Activated naive CD4-positive, alpha-beta T cell treated with anti-CD3 and anti-CD28 coated beads, Interleukin-2, amount 50 U/mL, for 72 hours (primary cell): ENCODE measurements at regions not wholly inside any gene's neighbourhood (a gene's known extent, or its start where the extent isn't known, plus 50 kb on each side); places are given as distances from the start of the nearest gene placed in this dataset.

Experiments
- ATAC-seq, 2 donors: fragments of 150-1000 bp; cut with Tn5 transposase; 2 replicates each; pipeline ENCODE4 v1.10.0; 2021; ENCODE audit warnings: mild to moderate bottlenecking in 2 of 2, moderate library complexity in 2 of 2
- DNase-seq, 2 donors: peaks; one replicate each; pipeline ENCODE4 v3.0.0; 2021 to 2022; ENCODE audit warnings: low spot score in 2 of 2
- H3K27ac Mint-ChIP-seq, 2 donors: one replicate each; pipeline ENCODE4 v1.8.0; 2022; ENCODE audit warnings: mild to moderate bottlenecking in 2 of 2, mixed read lengths in 2 of 2
- H3K36me3 Mint-ChIP-seq, 2 donors: one replicate each; pipeline ENCODE4 v1.8.0; 2022; ENCODE audit warnings: mixed read lengths in 2 of 2
- H3K9me3 Mint-ChIP-seq, 2 donors: one replicate each; pipeline ENCODE4 v1.8.0; 2022; ENCODE audit warnings: mixed read lengths in 2 of 2

DNA sequence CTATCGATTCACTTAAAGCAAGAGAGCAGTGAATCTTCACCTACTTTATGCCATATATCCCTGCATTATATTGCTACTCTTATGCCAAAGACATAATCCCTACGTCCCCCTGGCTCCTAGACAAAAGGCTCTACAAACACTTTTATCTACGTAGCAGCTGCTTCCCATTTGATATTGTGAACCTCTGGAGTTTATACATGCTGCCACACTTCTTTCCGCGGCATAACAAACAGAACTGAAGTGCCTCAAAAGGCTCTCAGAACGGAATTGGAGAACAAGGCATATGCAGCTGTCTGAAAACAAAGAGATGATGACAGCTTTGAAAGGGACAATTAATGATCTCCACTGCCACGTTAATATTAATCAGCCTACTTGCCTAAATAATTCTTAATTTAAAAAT, 985.6 kb upstream of the LRRN3 start:
- DNase-seq (no peak), ATAC-seq (no peak)
- Mint-ChIP-seq H3K9me3 (no peaks in the 10 kb centered on the region), H3K36me3 (no peaks in the 10 kb centered on the region), H3K27ac (no peak overlapping the region)

DNA sequence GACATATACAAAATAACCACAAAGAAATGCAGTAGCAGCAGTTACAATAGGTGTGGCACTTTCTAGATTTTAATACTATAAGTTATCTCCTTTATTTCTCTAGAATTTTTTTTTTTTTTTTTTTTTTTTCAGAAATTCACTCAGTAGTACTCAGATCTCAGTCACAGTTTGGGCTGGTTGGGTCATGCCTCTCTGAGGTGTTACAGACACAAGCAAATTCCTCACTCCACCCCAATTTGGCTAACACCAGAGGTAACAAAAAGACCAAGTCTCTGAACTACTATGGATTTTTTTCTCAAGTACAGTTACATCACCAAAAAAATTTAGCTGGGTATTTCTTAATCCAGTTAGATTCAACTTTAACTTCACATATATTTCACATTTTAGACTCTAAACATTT, 985.1 kb upstream of the LRRN3 start:
- Mint-ChIP-seq H3K27ac (no peak overlapping the region), H3K9me3 (no peaks in the 10 kb centered on the region), H3K36me3 (no peaks in the 10 kb centered on the region)
- ATAC-seq, result no peak
- DNase-seq, result no peak

DNA sequence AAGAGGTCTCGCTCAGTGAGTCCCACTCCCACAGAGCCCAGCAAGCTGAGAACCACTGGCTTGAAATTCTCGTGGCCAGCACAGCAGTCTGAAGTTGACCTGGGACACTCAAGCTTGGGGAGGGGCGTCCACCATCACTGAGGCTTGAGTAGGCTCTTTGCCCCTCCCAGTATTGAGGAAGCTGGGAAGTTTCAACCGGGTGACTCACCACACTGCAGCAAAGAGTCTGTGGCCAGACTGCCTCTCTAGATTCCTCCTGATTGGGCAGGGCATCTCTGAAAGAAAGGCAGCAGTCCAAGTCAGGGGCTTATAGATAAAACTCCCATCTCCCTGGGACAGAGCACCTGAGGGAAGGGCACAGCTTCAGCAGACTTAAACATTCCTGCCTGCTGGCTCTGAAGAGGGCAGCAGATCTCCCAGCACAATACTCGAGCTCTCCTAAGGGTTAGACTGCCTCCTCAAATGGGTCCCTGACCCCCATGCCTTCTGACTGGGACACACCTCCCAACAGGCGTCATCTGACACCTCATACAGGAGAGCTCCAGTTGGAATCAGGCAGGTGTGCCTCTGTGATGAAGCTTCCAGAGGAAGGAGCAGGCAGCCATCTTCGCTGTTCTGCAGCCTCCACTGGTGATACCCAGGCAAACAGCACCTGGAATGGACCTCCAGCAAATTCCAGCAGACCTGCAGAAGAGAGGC, 970.9 kb upstream of the LRRN3 start:
- DNase-seq, result no peak
- no peak for ATAC-seq
- H3K9me3 Mint-ChIP-seq, result peaks cover 18 to 23% of the 10 kb centered on the region in 2 donors
- H3K36me3 Mint-ChIP-seq, result peaks cover 6 to 8% of the 10 kb centered on the region in 2 donors
- no peak overlapping the region for H3K27ac Mint-ChIP-seq

DNA sequence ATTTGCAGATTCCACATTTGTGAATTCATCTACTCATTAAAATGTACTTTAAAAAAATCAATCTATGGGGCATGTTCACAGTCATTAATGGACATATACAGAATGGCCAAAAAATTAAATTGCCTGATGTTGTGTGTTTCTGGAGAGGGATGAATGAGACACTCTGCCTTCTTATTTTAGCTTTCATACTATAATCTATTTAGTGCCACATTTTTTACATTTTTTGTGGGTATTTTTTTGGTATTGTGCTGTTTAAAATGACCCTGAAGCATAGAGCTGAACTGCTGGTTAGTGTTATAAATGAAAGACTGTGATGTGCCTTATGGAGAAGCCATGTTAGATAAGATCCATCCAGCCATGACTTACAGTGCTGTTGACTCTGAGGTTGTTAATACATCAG, 961.8 kb upstream of the LRRN3 start:
- no peak for DNase-seq

DNA sequence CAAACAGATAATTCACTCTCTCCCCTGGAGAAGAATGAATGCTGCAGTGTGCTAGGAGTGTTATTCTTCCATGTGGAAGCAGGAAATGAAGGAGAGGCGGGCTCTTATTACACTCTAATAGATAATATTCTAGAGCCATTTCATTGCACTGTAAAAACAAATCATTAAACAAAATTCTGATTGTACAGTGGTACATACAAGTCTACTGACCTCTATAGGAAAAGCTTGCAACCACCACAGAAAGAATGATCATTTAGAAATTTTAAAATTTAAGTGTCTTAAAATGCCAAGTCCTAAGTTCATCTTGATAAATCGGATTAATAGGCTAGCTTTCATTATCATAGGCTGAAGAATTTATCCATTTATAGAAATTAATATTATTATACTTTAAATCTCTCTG, 960.3 kb upstream of the LRRN3 start:
- DNase-seq (no peak), ATAC-seq (no peak)
- no peak overlapping the region for H3K27ac Mint-ChIP-seq
- no peaks in the 10 kb centered on the region for H3K36me3 Mint-ChIP-seq
- H3K9me3 Mint-ChIP-seq, result no peaks in the 10 kb centered on the region

More for the DNA sequence above, 961.8 kb upstream of the LRRN3 start:
- Mint-ChIP-seq H3K27ac (no peak overlapping the region), H3K9me3 (peaks cover 0 to 7% of the 10 kb centered on the region in 2 donors), H3K36me3 (no peaks in the 10 kb centered on the region)
- no peak for ATAC-seq

DNA sequence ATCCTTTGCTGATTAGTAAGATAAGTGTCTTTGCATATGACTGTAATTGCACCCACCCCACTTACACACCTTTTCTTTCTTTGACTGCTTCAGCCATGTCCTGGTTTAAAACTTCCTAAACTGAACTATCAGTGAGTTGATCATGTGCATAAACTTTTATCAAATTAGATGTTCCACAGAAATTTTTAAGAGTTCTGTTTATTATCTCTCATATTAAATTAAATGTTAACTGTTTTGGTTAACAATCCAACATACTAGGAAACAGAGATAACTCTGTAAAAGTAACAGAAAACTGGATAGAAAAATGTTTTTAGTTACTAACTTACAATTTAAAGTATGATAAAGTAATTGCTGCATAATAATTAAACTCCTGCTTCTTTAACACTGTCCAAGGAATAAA, 959.6 kb upstream of the LRRN3 start:
- H3K36me3 Mint-ChIP-seq, result no peaks in the 10 kb centered on the region
- no peaks in the 10 kb centered on the region for H3K9me3 Mint-ChIP-seq
- H3K27ac Mint-ChIP-seq, result no peak overlapping the region
- ATAC-seq, result no peak
- no peak for DNase-seq

DNA sequence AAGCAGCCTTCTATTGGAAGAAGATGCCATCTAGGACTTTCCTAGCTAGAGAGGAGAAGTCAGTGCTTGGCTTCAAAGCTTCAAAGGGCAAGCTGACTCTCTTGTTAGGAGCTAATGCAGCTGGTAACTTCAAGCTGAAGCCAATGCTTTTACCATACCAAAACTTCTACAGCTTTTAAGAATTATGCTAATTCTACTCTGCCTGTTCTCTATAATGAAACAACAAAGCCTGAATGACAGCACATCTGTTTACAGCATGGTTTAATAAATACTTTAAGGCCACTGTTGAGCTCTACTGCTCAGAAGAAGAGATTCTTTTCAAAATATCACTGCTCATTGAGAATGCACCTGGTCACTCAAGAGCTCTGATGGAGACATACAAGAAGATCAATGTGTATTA, 951.9 kb upstream of the LRRN3 start:
- Mint-ChIP-seq H3K9me3 (no peaks in the 10 kb centered on the region), H3K27ac (no peak overlapping the region), H3K36me3 (no peaks in the 10 kb centered on the region)
- ATAC-seq (no peak), DNase-seq (no peak)

DNA sequence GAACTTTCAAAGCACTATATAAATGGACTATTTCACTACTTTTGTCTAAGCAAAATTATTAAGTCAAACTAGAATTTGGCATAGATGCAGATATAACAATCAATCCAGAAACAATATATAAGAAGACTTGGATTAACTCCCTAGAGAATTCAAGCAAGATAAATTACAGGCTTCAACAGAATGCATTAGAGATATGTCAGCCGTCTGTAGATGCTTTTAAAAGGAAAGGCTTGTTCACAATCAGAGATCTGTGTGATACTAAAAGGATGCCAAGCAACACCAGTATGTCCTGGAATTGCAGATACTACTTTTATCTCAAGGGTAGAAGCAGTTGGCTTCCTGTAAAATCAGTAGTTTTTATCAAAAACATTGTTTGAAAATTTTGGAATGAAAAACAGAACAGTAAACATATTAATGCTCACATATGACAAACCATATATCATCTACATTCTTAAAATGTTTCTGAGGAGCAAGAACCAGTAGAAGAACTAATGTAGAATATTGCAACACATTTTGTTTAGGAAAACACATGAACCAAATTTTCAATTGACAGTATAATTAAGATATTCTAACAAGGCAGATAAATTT, 947.9 kb upstream of the LRRN3 start:
- Mint-ChIP-seq H3K36me3 (no peaks in the 10 kb centered on the region), H3K27ac (no peak overlapping the region), H3K9me3 (no peaks in the 10 kb centered on the region)
- ATAC-seq, result no peak
- DNase-seq, result no peak

DNA sequence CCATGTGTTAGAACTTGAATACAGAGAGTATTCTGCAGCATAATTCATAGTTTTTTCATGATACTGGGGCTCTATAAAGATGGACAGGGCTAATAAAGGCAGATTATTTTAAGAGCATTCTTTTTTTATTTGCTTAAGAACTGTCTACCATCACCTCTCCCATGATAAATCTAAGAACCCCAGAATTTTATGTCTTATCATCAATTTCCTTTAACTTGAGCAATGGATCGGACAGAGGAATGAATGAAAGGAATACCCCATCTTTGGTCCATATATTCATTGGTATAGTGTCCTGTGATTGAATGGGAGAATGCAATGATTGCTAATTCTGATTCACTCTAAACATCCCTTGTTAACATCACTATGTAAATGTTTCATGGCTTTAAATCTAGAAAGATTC, 946.3 kb upstream of the LRRN3 start:
- no peak for ATAC-seq
- no peak for DNase-seq
- Mint-ChIP-seq H3K27ac (no peak overlapping the region), H3K9me3 (no peaks in the 10 kb centered on the region), H3K36me3 (no peaks in the 10 kb centered on the region)

DNA sequence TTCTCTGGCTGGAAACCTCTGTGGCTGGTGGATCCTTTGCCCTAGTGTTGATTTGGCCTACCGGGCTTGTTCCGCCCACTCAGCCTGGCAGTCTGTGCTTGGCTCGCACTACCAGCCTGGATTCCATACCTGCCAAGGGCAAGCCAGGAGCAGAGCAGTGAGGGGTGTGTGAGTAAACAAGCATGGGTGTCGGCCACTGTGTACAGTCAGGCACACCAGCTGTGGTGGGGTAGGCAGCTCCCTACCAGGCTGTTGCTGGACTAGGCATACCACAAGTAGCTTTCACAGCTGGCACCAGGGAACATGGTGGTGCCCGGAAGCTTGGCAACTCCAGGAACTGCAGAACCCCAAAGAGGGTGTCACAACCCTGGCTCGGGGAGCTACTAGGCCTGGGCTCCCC, 942.9 kb upstream of the LRRN3 start:
- Mint-ChIP-seq H3K36me3 (no peaks in the 10 kb centered on the region), H3K9me3 (no peaks in the 10 kb centered on the region), H3K27ac (no peak overlapping the region)
- DNase-seq (no peak), ATAC-seq (no peak)

DNA sequence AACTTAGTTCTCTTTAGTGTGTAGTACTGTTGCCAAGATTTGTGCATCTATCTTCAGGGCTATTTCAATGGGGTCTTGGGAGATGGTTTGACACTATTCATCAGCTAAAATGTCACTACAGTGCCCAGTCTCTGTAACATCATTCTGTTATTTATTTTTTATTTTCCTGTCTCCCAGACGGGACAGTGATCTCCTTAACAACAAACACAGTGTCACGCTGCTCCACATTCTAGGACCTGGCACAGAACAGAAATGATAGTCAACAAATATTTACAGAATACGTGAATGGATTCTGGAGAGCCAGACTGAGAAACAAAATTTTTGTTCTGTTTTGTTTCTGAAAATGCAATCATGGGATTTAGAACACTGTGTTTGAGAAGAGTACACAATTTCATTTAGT, 937.7 kb upstream of the LRRN3 start:
- Mint-ChIP-seq H3K36me3 (no peaks in the 10 kb centered on the region), H3K27ac (no peak overlapping the region), H3K9me3 (no peaks in the 10 kb centered on the region)
- ATAC-seq (no peak), DNase-seq (no peak)

DNA sequence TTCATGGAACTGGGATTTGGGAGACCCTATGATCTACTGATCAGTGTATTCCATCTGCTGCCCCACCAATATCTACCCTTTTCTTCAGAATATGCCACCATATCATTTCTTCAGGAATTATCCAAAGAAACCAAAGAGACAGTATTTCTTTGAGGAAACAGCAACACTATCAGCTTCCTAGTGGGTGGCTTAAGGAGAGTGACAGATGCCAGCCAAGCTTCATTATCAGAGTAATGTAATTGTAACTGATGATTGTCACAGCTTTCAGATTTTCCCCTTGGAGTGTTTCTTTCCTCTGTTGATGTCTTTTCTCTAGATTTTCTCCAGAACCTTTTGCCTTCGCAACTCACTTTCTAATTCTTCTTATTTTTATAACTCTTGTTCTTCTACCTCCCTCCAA, 934.4 kb upstream of the LRRN3 start:
- ATAC-seq, result no peak
- H3K36me3 Mint-ChIP-seq, result no peaks in the 10 kb centered on the region
- no peaks in the 10 kb centered on the region for H3K9me3 Mint-ChIP-seq
- no peak for DNase-seq
- no peak overlapping the region for H3K27ac Mint-ChIP-seq

DNA sequence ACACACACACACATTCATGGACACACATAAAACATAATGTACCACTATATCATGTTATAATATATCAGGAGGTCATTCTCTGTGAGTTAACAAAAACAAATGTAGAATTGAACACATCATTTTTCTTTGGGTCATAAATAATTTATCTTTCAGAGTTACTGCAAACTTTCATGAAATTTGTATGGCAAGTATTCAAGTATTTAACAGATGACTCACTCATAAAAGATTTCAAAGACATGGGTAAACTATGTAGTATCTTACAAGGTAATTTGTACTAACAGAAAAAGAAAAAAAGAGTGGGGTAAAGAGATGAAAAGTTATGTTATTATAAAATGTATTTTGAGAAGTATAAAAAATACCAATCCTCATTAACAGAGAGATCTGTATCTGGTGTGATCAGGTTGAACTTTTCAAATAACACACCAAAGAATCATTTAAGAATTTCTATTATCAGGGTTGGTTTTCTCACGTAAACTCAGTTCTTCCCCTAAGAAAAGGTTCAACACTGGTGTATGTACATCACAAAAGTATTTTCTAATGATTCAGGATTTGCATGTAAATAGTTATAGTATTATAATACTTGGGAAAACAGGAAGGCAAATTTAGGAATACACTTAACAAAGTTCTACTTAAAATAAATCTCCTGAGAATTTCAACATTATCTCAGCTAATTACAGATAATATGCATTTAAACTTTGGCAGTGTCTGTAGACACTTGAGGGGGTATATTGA, 933.1 kb upstream of the LRRN3 start:
- ATAC-seq, result no peak
- no peaks in the 10 kb centered on the region for H3K36me3 Mint-ChIP-seq
- no peak for DNase-seq

DNA sequence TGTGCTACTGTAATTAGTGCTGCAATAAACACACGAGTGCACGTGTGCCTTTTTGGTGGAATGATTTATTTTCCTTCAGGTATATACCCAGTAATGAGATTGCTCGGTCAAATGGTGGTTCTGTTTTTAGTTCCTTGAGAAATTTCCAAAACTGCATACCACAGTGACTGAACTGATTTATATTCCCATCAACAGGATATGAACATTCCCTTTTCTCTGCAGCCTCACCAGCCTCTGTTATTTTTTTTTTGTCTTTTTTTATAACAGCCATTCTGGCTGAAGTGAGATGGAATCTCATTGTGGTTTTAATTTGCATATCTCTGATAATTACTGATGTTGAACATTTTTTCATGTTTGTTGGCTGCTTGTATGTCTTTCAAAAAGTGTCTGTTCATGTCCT, 922.9 kb upstream of the LRRN3 start:
- H3K36me3 Mint-ChIP-seq, result no peaks in the 10 kb centered on the region
- DNase-seq, result no peak
- no peak for ATAC-seq
- H3K9me3 Mint-ChIP-seq, result no peaks in the 10 kb centered on the region
- no peak overlapping the region for H3K27ac Mint-ChIP-seq

More for the DNA sequence above, 933.1 kb upstream of the LRRN3 start:
- Mint-ChIP-seq H3K9me3 (no peaks in the 10 kb centered on the region), H3K27ac (no peak overlapping the region)

DNA sequence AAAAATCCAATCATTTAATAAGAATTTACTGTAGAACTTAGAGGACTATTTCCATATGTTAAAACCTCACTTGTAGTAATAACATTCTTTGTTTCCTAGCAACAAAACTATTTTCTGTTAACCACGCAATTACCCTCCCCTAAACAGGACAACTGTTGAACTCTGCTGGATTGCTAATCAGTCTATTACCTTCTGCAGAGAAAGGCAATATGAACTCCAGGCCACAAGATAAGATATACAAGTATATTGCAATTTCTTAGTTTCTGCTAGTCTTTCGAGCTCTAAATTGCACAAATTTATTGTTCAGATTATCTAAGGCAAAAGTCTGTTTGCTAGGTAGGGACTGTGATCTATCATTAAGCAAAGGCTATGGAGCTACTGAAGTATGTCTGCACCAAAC, 920.1 kb upstream of the LRRN3 start:
- Mint-ChIP-seq H3K27ac (no peak overlapping the region), H3K36me3 (no peaks in the 10 kb centered on the region), H3K9me3 (no peaks in the 10 kb centered on the region)
- no peak for DNase-seq
- no peak for ATAC-seq

DNA sequence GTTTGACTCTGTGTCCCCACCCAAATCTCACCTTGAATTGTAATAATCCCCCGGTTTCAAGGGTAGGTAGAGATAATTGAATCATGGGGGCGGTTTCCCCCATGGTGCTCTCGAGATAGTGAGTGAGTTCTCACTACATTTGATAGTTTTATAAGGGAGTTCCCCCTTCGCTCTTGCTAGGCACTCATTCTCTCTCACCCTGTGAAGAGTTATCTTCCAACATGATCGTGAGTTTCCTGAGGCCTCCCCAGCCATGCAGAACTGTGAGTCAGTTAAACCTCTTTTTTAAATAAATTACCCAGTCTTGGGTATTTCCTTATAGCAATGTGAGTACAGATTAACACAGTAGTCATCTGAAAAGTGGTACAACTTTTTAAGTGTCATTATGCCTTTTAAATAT, 913.5 kb upstream of the LRRN3 start:
- Mint-ChIP-seq H3K27ac (no peak overlapping the region), H3K36me3 (no peaks in the 10 kb centered on the region), H3K9me3 (no peaks in the 10 kb centered on the region)
- DNase-seq, result no peak
- ATAC-seq, result no peak

DNA sequence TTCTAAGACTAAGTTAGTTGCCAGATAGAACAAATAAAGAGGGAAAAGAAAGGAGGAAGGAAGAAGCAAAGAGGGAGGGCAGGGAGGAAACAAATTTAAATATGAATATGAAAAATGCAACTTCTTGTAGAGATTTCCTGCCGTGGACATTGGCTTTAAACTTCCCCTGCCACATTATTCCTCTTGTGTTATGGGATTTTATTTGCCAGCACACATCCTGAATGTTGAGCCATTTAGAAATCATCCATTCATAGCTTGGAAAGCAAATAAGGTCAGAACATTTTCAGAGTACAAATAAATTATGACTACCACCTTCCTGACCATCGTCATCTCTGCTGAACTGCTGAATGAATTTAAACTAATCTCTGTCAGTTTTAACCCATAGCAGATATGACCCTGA, 911.9 kb upstream of the LRRN3 start:
- H3K27ac Mint-ChIP-seq, result no peak overlapping the region
- H3K36me3 Mint-ChIP-seq, result no peaks in the 10 kb centered on the region
- ATAC-seq, result no peak
- no peak for DNase-seq
- no peaks in the 10 kb centered on the region for H3K9me3 Mint-ChIP-seq

DNA sequence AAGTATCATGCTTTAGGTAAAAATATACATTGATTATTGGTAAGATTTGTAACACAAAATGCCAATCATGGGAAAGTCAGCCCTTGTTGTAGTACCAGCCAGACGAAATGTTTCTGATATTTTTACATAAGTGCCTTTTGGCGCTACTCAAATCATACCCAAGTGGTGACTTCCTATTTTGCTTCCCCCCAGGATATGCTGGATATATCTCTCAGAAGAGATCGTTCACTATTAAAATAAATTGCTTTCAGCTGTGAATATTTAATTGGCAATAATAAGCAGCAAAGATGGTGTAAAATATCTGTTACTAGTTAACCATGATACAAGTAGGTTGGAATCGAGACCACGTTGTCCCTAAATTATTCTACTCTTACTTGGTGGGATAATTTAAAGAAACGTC, 909.2 kb upstream of the LRRN3 start:
- DNase-seq, result no peak
- no peak overlapping the region for H3K27ac Mint-ChIP-seq
- no peaks in the 10 kb centered on the region for H3K9me3 Mint-ChIP-seq
- H3K36me3 Mint-ChIP-seq, result no peaks in the 10 kb centered on the region
- ATAC-seq, result no peak
